ENCODE measurements at regions not wholly inside any gene's neighbourhood (a gene's known extent, or its start where the extent isn't known, plus 50 kb on each side); places are given as distances from the start of the nearest gene placed in this dataset.

DNA sequence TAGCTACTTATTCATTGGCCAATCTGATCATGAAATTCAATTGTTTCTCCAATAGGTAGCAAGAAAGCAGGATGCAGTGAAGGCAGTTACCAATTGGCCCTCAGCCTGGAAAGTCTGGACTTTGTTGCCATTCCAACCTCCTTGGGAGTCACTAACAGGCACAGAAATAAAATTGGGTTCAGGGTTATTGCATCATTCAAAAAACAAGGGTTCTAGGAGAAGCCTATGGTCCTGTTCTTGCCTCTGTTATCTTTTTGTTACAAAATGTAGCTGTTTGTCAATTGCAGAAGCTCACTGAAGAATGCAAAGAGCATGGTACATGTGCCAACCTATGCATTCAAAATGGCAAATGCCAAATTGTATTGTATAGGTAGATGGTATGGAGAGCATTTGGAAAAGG is 51.0 kb upstream of the CCNG1 start:
- TF ChIP-seq, protein P1, sequence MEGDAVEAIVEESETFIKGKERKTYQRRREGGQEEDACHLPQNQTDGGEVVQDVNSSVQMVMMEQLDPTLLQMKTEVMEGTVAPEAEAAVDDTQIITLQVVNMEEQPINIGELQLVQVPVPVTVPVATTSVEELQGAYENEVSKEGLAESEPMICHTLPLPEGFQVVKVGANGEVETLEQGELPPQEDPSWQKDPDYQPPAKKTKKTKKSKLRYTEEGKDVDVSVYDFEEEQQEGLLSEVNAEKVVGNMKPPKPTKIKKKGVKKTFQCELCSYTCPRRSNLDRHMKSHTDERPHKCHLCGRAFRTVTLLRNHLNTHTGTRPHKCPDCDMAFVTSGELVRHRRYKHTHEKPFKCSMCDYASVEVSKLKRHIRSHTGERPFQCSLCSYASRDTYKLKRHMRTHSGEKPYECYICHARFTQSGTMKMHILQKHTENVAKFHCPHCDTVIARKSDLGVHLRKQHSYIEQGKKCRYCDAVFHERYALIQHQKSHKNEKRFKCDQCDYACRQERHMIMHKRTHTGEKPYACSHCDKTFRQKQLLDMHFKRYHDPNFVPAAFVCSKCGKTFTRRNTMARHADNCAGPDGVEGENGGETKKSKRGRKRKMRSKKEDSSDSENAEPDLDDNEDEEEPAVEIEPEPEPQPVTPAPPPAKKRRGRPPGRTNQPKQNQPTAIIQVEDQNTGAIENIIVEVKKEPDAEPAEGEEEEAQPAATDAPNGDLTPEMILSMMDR (IDR thresholded peaks at IDR 0.05) = no peak
- TF ChIP-seq POLR2AphosphoS5 (IDR thresholded peaks at IDR 0.05) = no peak
- TF ChIP-seq EP300 (IDR thresholded peaks at IDR 0.05) = no peak
- no peak for TF ChIP-seq POLR2A (IDR thresholded peaks at IDR 0.05; ENCODE audit: low read depth)
